GM18868 (cell line): ENCODE measurements at regions not wholly inside any gene's neighbourhood (a gene's known extent, or its start where the extent isn't known, plus 50 kb on each side); places are given as distances from the start of the nearest gene placed in this dataset.
"Not testable (repeated sequence)": the region's sequence is repeated elsewhere in the genome, so short reads cannot be mapped to it uniquely, and the experiment has no call there.

Experiments
- ATAC-seq: cut with Tn5 transposase; IDR thresholded peaks from one replicate; pipeline ENCODE4 v1.9.1; 2021; ENCODE audit warnings: mild to moderate bottlenecking, moderate library complexity; ENCODE audit not compliant: unreplicated experiment

DNA sequence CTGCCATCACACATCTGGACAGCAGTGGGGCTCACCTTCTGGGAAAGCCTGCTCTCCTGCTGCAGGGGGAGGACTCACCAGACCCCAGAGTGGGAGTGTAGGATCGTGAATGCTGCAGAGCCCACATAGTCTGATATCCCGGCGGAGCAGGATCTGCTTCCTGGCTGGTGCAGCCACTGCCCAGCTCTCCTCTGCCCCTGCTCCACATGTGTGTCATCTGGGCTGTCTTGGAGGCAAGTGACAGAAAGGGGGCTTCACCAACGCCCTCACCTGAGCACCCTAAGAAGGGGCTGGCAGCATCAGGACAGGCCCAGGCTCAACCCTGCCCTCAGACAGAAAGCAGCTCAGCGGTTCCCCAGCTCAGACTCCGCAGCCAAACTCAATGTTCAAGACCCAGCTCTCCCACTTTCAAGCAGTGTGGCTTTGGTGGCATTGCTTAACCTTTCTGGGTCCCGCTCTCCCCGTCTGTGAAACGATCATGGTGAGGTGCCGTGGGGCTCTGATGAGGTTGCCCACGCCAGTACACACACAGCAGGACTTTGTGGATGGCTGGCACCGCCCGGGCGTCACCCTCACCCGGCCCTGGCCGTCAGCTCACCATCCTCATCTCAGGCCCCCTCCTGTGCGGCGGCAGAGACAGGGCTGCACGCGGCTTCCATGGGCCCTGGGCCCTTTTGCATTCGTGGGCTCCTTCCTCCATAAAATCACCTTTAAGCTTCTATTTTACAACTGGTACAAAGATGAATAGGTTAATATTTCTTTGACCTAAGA is 91.0 kb upstream of the SFSWAP start:
- ATAC-seq, result no peak

- no peak for ATAC-seq
These were observed 90.4 kb upstream of the SFSWAP start for GRCh38 chr12:131620520-131620919.

GRCh38 chr12:131620946-131621681 is 89.8 kb upstream of the SFSWAP start:
- no peak for ATAC-seq

GRCh38 chr12:131621701-131622421 is 89.0 kb upstream of the SFSWAP start:
- ATAC-seq, result no peak

- no peak for ATAC-seq
These were observed 88.4 kb upstream of the SFSWAP start for GRCh38 chr12:131622422-131622955.

- ATAC-seq, result not testable (repeated sequence)
These were observed 87.2 kb upstream of the SFSWAP start for GRCh38 chr12:131623404-131624368.

- not testable (repeated sequence) for ATAC-seq
These were observed 86.5 kb upstream of the SFSWAP start for GRCh38 chr12:131624369-131624739.

DNA sequence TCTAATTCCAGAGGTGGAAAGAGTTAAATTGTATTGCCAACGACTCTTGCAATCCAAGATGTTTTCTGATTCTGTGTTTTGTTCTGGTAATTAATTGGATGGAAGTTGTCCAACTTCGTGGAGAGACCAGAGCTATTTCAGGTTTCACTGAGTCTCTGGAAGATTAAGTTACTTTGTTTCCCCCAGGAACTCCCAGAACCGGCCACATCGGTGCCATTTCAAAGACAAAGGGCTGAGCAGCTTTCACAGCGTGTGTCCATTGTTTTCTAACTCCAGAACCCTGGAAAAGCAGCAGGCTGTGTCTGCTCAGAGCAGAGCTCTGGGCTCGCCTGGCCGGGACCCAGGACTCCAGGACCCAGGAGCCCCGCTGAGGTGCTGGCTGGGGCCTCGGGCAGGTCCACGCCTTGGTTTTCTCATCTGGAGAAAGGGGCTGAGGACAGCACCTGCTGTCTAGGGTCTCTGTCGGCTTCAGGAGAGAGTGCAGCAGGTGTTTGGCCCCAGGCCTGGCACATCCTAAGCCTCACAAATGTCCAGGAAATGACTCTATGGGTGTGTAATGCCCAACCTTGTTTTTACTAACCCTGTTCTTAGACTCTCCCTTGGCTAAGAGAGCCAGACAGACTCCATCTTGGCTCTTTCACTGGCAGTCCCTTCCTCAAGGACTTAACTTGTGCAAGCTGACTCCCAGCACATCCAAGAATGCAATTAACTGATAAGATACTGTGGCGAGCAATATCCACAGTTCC is 86.0 kb upstream of the SFSWAP start:
- ATAC-seq, result not testable (repeated sequence)

- not testable (repeated sequence) for ATAC-seq
These were observed 84.7 kb upstream of the SFSWAP start for GRCh38 chr12:131625966-131626722.

DNA sequence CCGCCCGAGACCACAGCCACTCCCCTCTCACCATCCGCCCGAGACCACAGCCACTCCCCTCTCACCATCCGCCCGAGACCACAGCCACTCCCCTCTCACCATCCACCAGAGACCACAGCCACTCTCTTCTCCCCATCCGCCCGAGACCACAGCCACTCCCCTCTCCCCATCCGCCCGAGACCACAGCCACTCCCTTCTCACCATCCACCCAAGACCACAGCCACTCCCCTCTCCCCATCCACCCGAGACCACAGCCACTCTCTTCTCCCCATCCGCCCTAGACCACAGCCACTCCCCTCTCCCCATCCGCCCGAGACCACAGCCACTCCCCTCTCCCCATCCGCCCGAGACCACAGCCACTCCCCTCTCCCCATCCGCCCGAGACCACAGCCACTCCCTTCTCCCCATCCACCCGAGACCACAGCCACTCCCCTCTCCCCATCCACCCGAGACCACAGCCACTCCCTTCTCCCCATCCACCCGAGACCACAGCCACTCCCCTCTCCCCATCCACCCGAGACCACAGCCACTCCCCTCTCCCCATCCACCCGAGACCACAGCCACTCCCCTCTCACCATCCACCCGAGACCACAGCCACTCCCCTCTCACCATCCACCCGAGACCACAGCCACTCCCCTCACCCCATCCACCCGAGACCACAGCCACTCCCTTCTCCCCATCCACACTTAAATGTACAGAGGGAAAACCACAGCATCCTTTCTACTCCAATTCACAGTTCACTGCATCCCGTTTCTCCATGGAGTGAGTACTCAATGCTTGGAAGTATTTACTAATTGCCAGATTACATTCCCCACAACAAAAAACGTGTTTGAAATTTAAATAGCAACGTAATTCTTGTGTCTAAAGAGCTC is 83.5 kb upstream of the SFSWAP start:
- ATAC-seq, result not testable (repeated sequence)

DNA sequence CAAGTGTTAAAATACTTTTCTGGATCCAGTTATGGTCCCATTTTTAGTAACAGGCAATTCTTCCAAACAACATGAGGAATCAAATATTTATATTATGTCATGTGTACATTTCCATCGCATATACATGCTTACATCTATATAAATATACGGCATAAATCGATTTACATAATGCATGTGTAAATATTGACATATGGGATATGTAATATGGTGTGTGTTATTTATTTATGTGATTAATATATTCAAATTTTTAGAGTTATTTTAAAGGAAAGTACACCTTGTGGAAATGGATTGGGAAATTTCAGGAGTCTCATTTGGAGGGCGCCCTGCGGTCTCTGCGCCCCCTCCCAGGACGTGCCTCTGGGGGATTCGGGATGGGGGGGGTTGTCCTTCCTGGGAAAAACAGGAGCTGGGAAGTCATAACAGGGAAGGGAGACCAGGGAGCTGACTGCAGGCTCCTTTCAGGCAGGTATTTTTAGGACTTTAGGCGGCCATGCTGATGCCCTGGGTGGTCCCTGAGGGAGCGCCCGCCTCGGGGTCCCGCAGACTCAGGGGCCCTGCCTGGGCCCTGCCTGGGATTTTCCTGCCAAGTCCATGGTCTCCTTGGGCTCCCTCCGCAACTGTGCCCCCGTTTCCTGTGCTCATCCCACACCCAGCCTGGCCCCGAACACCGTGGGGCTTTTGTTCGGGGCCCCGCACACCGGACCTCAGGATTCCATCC is 82.7 kb upstream of the SFSWAP start:
- no peak for ATAC-seq

- ATAC-seq, result no peak
These were observed 82.0 kb upstream of the SFSWAP start for GRCh38 chr12:131628766-131629448.

DNA sequence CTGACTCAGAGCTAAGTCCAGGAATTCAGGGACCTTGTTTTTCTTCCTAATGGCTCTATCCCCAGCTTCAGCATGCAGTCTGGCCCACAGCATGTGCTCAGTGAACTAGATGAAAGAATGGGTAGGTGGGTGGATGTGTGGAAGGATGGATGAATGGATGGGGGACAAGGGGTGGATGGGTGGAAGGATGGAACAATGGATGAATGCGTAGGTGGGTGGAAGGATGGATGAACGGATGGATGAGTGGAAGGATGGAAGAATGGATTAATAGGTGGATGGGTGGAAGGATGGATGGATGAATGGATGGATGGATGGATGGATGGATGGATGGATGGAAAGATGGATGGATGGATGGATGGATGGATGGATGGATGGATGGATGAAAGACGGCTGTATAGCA is 79.7 kb upstream of the SFSWAP start:
- ATAC-seq, result no peak

DNA sequence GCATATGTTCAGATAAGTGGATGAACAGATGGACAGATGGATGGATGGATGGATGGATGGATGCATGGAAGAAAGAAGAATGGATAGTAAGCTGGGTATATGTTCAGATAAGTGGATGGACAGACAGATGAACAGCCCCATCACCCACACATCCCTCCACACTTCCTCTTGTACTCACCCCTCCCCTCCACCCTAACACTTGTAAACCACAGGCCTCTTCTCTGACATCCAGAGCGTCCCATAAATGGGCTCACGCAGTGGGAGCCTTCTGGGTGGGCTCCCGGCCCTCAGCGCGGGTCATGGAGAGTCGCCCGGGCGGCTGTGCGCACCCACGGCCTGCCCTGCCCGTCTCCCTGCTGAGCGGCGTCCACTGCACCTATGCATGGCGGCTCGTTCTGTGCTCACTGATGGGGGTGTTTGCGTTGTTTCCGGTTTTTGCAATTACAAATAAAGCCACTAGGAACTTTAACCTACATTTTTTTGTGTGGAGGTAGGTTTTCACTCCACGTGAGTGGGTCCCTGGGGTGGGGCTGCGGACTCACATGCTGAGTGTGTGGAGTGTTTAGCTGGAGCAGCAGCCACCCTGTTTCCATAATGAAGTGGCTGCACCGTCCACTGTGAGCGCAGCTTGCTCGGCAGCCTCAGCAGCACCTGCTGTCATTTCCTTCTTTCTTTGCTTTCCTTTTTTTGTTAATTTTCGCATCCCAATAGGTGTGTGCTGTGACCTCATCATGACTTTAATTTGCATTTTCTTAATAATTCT is 78.8 kb upstream of the SFSWAP start:
- ATAC-seq, result not testable (repeated sequence)

- not testable (repeated sequence) for ATAC-seq
These were observed 78.3 kb upstream of the SFSWAP start for GRCh38 chr12:131632652-131633023.

DNA sequence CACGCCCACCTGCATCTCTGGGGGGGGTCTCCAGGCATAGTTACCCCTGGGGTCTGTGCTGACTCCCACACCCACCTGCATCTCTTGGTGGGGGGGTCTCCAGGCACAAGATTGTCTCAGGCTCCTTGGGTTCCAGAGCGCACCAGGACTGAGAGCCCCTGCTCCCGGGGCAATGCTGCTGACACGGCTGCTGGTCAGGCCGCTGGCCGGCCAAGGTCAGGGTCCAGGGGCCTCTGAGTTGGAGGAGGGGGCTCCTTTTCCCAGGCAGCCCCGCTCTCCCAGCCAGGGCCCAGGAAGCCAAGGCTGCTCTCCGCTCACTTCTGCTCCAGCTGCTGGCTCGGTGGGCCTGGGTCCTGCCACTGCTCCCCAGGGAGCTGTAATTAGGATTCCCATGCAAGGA is 77.3 kb upstream of the SFSWAP start:
- ATAC-seq, result not testable (repeated sequence)
